GM18511 (cell line): ENCODE measurements at regions not wholly inside any gene's neighbourhood (a gene's known extent, or its start where the extent isn't known, plus 50 kb on each side); places are given as distances from the start of the nearest gene placed in this dataset.
"Not testable (repeated sequence)": the region's sequence is repeated elsewhere in the genome, so short reads cannot be mapped to it uniquely, and the experiment has no call there.

Experiments used
- ATAC-seq: cut with Tn5 transposase; IDR thresholded peaks from one replicate; pipeline ENCODE4 v1.9.1; 2021; ENCODE audit warnings: mild to moderate bottlenecking, moderate library complexity; ENCODE audit not compliant: unreplicated experiment

- ATAC-seq: no peak
Observed at GRCh38 chr2:128606837-128607236, 288.2 kb upstream of the HS6ST1 start.

GRCh38 chr2:128607440-128607839, 288.8 kb upstream of the HS6ST1 start:
- ATAC-seq: no peak

GRCh38 chr2:128607911-128608506, 289.3 kb upstream of the HS6ST1 start:
- ATAC-seq: no peak

- ATAC-seq: no peak
Observed at GRCh38 chr2:128608921-128609880, 290.5 kb upstream of the HS6ST1 start.

- ATAC-seq: no peak
Observed at GRCh38 chr2:128610496-128610895, 291.8 kb upstream of the HS6ST1 start.

- ATAC-seq: no peak
Observed at GRCh38 chr2:128611421-128612320, 293.0 kb upstream of the HS6ST1 start.

GRCh38 chr2:128612628-128613027, 294.0 kb upstream of the HS6ST1 start:
- no peak for ATAC-seq

- ATAC-seq: no peak
Observed at GRCh38 chr2:128613351-128613750, 294.7 kb upstream of the HS6ST1 start.

GRCh38 chr2:128613876-128614275, 295.2 kb upstream of the HS6ST1 start:
- no peak for ATAC-seq

- not testable (repeated sequence) for ATAC-seq
Observed at GRCh38 chr2:128614907-128615306, 296.2 kb upstream of the HS6ST1 start.

- no peak for ATAC-seq
Observed at GRCh38 chr2:128615571-128615970, 296.9 kb upstream of the HS6ST1 start.

- no peak for ATAC-seq
Observed at GRCh38 chr2:128617029-128617590, 298.4 kb upstream of the HS6ST1 start.

GRCh38 chr2:128617661-128618060, 299.0 kb upstream of the HS6ST1 start:
- ATAC-seq: no peak

- ATAC-seq: no peak
Observed at GRCh38 chr2:128618642-128619041, 300.0 kb upstream of the HS6ST1 start.

- no peak for ATAC-seq
Observed at GRCh38 chr2:128619471-128620325, 301.0 kb upstream of the HS6ST1 start.

- ATAC-seq: no peak
Observed at GRCh38 chr2:128621074-128621473, 302.4 kb upstream of the HS6ST1 start.

GRCh38 chr2:128622371-128622770, 303.7 kb upstream of the HS6ST1 start:
- ATAC-seq: no peak

GRCh38 chr2:128622955-128623620, 304.4 kb upstream of the HS6ST1 start:
- no peak for ATAC-seq
